Renal cortical epithelial cell (primary cell): ENCODE measurements at regions not wholly inside any gene's neighbourhood (a gene's known extent, or its start where the extent isn't known, plus 50 kb on each side); places are given as distances from the start of the nearest gene placed in this dataset.

Experiments used
- DNase-seq: peaks from one replicate; pipeline ENCODE4 v3.0.0-alpha.2; 2011; ENCODE audit warnings: low read depth

GRCh38 chr5:165624166-165624946, 2118.9 kb downstream of the MAT2B start:
- DNase-seq = no peak

GRCh38 chr5:165626161-165626560, 2120.7 kb downstream of the MAT2B start:
- DNase-seq = no peak

DNA sequence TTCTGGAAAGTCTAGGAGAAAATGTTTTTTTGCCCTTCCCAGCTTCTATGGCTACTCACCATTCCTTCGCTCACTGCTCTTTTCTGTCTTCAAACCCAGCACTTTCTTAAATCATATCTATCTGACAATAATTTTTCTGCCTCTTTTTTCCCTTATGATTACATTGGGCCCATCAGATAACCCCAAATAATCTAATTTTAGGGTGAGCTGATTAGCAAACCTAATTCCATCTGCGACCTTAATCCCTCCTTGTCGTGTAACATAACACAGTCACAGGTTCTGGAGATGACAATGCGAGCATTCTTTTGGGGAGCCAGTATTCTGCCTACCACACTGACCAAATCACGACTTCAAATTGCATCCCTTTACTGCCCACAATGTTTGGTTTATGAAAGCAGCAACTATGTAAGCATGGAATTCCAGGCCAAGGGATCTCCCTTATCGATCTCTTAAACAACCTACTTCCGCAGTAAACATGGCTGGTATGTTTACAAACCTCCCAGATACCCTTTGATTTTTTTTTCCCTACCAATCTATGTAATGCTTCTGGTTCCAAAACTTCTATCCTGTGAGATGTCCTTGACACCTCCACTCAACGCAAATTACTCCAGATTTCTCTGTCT, 2122.2 kb downstream of the MAT2B start:
- DNase-seq = no peak

- peak; percentile 44 for DNase-seq
These were observed 2124.9 kb downstream of the MAT2B start for GRCh38 chr5:165630261-165630778.

DNA sequence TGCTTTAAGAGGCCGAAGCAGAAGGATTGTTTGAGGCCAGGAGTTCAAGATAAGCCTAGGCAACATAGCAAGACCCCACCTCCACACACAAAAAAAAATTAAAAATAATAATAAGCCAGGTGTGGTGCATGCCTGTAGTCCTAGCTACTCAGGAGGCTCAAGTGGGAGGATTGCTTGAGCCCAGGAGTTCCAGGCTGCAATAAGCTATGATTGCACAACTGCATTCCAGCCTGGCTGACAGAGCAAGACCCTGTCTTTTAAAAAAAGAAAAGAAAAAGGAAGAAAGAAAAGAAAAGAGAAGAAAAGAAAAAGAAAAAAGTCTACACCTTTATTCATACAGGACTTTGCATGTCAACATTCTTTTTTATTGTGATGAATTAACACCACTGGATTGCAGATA, 2125.8 kb downstream of the MAT2B start:
- DNase-seq = peak; percentile 1

- DNase-seq = no peak
These were observed 2136.9 kb downstream of the MAT2B start for GRCh38 chr5:165642366-165642765.

DNA sequence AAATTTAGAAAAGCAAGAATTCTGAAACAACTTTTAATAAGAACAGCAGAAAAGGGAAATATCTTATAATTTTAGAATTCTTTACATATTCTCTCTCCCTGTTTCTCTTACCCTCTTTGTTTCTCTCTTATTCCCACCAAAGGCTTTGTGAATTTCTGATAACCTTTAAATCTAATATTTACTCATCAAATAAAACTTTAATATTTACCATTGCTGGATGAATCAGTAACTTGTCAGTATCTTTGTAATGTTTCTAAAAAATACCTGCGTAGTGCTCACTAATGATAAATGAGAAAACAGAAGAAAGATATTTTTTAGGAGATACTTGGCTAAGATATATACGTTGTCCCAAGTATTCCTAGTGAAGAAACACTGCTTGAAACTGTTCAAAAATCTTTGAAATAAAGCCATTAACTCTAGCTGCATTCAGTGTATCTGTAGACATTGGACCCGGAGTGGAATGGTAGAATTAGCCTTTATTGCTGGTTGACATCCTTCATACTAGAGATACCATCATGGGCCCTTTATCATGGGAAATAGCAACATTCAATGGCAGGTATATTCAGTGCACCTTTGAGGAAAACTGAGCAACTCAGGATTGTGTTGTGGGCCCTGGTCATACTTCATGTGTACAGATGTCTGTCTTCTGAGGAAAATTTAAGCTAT, 2160.4 kb downstream of the MAT2B start:
- no peak for DNase-seq

GRCh38 chr5:165673499-165673898, 2168.1 kb downstream of the MAT2B start:
- no peak for DNase-seq

DNA sequence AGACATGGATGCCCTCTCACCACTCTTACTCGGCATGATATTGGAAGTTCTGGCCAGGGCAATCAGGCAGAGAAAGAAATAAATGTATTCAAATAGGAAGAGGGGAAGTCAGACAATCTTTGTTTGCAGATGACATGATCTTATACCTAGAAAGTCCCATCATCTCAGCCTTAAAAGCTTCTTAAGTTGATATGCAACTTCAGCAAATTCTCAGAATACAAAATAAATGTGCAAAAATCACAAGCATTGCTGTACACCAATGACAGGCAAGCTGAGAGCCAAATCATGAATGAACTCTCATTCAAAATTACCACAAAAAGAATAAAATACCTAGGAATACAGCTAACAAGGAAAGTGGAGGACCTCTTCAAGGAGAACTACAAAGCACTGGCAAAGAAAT, 2190.4 kb downstream of the MAT2B start:
- DNase-seq = no peak

DNA sequence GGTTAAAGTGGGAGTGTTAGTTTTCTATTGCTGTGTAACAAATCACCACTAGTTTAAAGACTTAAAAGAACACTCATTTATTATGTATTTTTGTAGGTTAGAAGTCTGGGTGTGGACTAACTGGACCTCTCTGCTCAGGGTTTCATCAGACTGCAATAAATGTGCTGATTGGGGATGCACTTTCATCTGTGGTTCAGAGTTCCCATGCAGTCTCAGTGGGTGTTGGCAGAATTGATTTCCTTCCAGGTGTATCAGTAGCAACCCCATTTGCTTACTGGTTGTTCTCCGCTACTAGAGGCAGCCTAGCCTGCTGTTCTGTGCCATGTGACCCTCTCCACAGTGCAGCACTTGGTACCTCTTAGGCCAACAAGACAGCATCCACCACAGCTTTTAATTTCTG, 2200.5 kb downstream of the MAT2B start:
- DNase-seq = no peak

DNA sequence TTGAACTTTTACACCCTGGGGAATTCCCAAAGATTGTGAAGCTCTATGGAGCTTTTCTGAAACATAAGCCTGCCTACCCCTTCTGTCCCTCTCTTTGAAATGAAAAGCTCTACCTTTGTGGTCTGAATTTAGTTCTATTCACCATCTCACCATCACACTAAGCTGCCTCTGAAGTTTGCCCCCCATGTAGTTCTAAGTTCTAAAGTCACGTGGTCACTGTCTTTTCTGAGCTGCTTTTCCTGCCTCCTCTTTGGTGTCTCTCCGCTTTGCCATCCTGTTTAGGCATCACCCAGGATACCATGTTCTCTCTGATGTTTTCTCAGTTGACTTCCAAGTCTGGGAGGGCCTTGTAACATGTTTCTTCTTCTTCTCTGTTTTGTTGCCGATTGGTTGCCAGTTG, 2206.6 kb downstream of the MAT2B start:
- DNase-seq = no peak

GRCh38 chr5:165714598-165714997, 2209.2 kb downstream of the MAT2B start:
- no peak for DNase-seq

DNA sequence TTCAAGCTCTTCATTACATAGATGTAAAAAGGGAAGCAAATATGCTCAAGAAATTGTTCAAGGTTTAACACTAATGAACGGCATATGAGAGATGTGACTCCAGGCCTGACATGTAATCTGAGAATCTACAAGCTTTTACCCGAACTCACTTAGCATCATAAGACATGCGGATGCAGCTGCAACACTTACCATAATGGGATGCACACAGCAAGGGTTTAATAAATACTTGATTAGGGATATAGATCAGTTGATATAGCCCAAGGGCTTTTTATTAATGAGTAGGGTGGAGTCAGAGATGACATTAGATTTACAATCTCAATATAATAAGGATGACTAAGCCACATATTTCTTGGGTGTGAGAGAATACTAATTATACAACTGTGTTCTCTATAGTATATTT, 2215.5 kb downstream of the MAT2B start:
- no peak for DNase-seq

- no peak for DNase-seq
These were observed 2217.0 kb downstream of the MAT2B start for GRCh38 chr5:165722401-165722800.

GRCh38 chr5:165723931-165724330, 2218.5 kb downstream of the MAT2B start:
- DNase-seq = no peak

GRCh38 chr5:165728425-165728824, 2223.0 kb downstream of the MAT2B start:
- no peak for DNase-seq

- DNase-seq = no peak
These were observed 2230.0 kb downstream of the MAT2B start for GRCh38 chr5:165735388-165735787.

GRCh38 chr5:165739079-165739741, 2233.8 kb downstream of the MAT2B start:
- DNase-seq = no peak

DNA sequence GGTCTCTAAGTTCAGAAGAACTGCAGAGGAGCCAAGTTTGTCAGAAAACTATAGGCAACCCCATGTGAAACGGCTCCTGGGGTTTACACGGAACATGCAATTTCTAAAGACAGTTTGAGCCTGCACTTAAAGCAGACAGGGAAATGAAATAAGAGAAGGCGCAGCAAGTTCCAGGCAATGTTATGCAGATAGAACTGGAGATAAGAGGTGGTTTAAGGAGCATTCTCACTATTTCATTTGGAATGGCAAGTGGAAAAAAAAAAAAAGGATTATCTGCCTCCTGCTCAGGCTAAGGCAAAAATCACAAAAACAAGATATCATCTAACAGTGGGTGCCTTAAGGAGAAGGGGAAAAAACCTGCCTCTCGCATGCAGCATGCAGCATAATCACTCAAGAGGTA, 2252.4 kb downstream of the MAT2B start:
- DNase-seq = no peak

GRCh38 chr5:165775111-165775510, 2269.7 kb downstream of the MAT2B start:
- no peak for DNase-seq

DNA sequence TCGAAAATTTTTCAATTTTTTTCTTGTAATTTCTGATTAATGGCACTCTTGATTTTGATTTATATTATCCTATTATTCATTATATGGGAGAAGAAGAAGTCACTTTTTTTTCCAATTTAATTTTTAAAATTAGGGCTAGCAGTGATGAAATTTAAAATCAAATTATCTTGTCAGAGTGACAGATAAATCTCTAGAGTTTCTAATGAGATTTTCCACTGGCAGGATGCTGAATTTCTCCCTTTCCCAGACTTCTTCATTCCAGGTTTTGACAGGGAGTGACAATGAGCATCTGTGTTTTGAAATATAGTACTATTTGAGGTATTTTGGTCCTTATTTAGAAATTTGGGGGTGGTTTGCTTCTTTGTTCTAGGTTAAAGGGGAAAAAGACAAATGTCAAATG, 2274.1 kb downstream of the MAT2B start:
- no peak for DNase-seq

- DNase-seq = no peak
These were observed 2275.5 kb downstream of the MAT2B start for GRCh38 chr5:165780901-165781300.
